NCI-H1694 treated with DMSO at 0.1 percent for 48 hours (cell line): ENCODE measurements at regions not wholly inside any gene's neighbourhood (a gene's known extent, or its start where the extent isn't known, plus 50 kb on each side); places are given as distances from the start of the nearest gene placed in this dataset.

ENCODE experiments used
- DNase-seq: peaks from one replicate; lab custom pipeline; 2025; lab: John Stamatoyannopoulos, UW

DNA sequence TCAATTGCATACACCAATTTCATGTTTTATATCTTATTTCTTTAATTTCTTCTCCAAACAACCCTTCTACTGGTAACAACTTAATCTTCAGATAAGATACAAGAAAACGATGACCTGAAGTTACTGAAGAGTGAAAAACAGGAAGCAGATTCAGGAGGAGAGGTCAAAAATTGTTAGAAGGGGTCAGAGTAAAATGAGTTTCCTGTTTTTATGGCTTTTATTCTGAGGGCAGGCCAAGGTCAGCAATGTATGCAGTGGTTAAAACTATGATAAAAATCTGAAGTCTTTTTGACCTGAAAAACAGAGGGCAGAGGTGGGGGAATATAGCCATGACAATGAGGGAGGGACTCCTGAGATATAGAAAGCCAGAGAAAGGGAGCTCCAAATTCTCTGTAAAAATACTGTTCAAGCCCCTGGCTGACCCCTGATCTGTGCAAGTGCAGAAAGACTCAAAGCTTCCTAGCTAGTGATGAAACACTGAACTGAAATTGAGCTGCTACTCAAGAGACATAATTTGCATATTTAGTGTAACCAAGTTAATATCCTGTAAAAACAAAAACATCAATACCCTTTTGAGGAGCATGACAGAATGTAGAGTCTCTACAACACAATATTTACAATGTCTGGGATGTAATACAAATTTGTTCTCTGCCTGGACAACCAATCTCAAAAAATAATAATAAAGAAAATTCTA is 514.3 kb upstream of the SEL1L start:
- no peak for DNase-seq

DNA sequence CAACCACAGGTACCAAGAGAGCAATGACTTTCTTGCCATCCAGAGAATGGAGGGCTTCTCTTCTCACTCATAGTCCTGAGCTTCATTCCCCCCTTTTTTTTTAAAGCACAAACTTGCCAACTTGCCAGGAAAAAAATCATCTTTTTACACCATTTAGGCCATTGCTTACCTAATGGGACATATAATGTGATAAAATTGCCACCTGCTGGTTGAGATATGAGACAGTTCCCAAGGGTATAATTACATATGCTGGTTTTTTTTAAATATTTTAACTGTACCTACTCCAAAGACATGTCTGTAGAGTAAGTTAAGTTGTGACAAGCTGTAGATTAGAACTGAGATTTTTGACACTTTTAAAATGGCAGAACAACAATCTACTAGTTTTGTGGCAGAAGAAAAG is 519.1 kb upstream of the SEL1L start:
- DNase-seq: no peak

DNA sequence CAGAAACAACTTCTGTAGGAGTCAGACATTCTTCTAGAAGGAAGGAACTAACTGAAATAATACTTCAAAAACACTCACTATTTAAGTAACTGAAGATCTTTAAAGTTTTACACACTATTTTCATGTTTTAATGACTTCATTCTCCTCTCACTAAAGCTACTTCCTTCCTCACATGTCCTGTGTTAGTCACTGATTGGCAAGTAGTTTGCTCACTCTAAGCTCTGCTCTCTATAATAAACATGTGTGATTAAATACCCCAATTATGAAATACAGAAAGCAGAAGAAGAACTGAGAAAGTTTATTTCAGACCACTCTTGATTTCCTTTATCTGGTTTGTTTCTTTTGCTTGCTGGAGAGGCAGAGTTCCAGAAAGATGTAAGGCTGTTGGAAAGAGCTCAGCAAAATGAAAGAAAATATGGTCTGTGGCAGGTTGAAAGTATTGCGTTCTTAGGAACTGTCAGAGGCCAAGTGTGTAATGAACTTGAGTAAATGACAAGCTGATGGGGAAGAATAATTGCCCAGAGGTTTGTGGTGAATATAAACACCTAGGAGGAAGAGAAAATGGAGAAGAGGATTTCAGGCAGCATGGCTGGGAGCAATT is 522.0 kb upstream of the SEL1L start:
- DNase-seq: no peak

DNA sequence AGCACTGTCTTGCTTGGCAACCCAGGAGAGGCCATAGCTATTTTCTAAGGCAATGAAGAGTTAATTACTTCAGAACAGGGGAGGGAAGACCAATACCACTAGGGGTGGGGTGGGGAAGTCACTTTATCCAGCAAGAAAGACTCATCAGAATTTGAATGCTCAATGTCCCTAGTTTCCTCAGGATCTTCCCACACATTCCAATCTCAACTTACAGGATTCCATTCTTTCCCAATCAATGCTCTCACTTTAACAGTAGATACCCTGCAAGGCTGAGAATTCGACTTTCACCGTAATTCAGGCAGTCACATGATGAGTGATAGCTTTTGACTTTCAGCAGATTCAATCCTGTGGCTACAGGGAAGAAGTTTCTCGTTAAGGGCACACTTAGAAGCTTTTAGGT is 526.6 kb upstream of the SEL1L start:
- DNase-seq: no peak

DNA sequence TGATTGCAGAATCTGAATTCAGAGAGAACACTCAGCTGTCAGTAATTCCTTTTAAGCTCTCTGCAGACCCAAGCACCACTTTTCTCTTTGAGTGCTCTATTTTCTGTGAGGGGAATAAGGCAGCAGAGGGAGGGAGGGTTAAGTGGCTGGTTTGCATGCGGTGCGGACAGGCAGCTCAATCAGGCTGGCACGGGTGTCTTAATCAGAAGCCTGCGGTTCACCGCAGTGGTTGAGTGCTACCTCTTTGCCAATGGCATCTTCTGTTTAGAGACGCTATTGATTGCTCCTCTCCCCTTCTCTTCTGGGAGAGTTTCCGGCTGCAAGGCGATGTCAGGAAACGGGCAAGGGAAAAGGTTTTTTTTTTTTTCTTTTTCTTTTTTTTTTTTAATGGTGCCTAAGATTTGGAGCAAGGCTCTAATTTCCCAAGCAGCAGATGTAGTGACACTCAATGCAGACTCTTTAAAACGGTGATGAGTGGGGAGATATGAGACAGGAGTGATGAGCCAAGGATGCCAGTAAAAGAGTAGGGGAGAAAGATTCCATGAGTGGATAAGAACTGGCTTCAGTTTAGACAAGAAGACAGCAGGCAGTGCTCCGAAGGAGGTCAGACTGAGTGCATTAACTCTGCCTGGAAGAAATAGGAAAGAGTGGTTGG is 533.7 kb upstream of the SEL1L start:
- DNase-seq: no peak

DNA sequence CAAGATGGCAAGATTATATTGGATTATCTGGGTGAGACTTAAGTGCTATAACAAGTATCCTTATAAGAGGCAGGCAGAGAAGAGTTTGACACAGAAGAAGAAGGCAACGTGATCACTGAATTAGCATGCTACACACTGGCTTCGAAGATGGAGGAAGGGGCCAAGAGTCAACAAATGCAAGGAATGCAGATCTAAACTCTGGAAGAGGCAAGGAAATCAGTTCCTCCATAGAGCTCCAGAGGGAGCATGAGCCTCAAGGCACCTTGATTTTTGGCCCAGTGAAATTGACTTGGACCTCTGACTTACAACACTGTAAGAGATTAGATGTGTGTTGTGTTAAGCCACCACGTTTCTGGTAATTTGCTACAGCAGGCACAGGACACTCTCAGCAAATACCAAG is 536.4 kb upstream of the SEL1L start:
- DNase-seq: no peak

DNA sequence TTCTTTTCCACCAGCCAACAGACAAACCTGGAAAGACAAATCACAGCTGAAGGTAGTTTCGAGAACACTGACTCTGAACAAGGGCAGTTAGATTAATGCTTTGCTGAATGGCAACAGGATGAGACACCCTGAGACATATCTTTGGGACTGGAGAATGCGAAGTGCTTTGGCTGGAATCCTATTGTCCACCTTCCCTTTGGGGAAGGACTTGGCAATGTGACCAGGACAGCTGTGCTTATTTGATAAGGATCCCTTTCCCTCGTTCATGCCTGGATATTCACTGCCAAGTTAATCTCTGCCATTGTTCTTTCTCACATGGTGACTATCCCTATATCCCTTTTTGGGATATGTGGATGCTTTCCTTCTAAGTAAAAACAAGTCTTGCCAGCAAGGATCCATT is 537.1 kb upstream of the SEL1L start:
- DNase-seq: no peak

DNA sequence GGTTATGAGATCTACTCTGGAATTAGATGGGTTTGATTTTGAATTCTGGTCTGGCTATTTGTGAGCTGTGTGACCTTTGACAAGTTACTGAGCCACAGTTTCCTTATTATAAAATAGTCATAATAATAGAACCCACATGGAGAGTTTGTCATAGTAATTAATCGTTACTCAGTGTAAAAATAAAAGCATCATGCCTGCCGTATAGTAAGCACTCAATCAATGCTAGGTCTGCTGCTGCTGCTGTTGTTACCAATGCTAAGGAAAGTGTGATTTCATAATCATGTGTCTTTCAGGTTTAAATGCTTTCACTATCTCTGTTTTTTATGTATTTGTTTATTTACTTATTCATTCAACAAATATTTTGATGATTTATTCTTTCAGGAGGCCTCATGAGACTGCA is 539.9 kb upstream of the SEL1L start:
- DNase-seq: no peak

DNA sequence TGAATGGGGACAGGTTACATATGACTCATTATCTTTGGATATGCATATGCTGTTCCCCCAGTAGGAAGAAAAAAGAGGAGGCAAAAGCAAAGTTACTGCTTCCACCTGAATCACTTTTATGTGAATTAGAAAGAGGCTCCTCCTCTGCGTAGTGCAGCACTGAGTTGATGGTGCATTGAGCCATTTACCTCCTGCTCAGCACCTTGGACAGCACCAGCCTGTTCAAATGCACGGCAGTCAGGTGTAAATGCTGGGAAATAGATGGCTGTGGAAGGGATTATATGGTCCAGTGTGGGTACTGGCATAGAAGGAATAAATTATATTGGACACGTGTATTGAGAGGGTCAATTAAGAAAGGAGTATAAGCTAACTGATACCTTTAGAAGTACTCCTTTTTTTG is 541.9 kb upstream of the SEL1L start:
- DNase-seq: no peak

DNA sequence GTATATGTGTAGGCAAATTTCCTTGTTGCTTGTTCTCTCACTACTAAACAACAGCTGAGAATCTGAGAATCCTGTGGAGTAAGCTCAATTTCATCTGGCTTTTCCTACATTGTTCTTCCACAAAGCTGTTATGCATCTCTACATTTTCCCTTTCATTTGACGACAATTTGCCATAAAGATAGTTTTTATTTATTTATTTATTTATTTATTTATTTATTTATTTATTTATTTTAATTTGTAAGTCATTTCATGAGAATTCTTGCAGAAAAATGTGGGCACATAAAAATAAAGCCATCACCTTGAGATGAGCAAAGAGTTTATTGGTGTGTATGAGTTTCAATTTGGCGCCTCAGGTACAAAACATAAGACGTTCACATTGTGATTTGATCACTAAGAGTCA is 545.9 kb upstream of the SEL1L start:
- DNase-seq: no peak

DNA sequence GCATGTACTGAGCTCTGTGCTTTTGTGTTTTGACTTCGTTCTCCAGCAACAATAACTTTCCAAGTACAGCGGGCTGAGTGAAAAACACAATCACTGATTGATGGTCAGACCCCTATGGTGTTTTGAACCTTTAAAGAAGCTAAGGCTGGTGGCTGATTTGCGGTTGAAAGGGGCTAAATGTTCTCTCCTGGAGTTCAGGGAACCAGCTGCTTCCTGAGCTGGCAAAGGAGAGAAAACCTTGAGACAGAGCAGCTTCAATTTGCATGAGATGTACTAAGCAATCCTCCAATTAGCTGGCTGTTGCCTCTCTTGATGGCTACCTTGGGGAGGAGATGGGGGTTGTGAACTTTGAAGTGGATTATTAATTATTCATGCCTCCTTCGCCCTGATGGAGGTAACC is 546.7 kb upstream of the SEL1L start:
- DNase-seq: no peak

DNA sequence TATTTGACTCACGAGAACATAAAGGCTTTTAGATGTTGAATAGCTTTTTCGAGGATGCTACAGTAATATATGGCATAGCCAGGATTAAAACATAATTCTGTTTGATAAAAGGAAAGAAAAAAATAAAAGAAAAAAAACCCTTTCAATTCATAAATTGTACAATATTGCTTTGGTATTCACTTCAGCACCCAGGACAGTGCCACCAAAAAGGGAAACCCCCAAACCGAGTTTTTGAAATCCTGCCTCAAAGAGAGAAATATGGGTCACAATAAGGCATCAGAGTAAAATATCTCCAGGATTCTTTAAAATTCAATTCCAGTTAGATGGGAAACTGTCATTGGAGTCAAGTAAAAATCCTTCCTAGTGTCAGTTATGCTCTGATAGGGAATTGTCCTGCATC is 551.2 kb upstream of the SEL1L start:
- DNase-seq: no peak

DNA sequence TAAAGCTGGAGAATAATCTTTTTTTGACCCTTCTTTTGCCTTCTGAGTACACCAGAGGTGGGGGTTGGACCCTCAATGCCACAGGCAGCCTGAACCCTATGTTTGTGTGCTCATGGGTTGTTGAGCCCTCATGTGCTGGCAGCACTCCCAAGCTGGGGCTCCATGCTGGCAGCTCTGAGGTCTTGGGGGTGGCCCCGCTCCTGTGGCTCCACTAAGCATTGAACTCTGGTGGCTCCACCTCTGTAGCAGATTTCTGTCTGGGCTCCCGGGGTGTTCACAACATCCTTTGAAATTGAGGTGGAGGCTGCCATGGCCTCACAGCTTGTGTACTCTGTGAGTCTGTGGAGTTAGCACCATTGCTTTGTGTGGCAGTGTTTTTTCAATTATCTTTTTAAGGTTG is 557.4 kb upstream of the SEL1L start:
- DNase-seq: no peak

DNA sequence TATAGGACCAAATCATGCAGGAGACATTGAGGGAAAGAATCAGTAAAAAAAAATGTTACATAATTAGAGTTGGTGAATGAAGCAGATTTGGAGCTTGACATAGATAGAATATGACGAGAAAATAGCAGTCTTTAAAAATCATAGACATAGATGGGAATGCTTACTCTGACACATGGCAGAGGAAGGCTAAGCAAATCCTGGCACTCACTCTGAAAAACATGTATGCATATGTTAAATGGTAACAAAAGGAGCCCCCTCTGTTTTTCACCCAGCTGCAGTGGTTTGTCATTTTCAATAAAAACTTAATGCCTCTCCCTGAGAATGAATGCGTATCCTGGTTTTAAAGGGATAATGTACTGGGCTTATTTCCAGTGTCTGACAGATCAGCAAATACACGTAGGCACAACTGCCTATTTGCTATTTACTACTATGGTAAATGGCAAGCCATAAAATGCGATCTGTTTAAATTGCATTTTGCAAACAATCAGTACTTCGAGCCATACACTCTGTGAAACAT is 561.2 kb upstream of the SEL1L start:
- peak; percentile 25 for DNase-seq

DNA sequence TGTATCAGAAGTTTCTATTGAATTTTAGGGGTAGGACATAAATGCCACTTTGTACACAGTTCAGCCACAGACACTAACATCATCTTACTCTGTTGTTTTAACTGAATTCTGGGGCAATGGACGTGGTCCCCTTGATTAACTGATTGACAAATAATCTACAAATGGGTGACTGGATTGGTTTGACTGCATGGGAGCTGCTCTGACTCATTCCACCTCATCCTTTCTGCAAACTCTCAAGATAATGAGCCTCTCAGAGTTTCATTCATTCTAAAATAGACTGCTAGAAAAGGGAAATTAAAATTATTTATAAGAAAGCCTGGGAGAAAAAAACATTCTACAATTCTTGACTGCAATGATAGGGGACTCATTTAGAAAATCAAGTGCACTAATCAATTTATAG is 570.4 kb upstream of the SEL1L start:
- no peak for DNase-seq

DNA sequence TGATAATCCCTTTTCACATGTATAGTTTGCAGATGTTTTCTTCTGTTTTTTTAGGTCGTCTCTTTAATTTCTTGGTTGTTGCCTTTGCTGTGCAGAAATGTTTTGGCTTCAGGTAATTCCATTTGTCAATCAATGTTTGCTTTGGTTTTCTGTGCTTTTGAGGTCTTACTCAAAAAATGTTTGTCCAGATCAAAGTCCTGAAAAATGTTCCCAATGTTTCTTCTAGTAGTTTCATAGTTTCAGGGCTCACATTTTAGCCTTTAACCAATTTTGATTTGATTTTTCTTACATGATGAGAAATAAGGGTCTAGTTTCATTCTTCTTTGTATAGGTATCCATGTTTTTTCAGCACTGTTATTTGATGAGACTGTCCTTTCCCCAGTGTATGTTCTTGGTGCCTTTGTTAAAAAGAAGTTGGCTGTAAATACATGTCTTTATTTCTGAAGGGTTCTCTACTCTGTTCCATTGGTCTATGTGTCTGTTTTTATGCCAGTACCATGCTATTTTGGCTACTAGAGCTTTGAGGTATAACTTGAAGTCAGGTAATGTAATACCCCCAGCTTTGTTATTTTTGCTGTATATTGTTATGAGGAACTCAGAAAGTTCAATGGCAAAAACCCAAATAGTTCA is 578.7 kb upstream of the SEL1L start:
- no peak for DNase-seq

DNA sequence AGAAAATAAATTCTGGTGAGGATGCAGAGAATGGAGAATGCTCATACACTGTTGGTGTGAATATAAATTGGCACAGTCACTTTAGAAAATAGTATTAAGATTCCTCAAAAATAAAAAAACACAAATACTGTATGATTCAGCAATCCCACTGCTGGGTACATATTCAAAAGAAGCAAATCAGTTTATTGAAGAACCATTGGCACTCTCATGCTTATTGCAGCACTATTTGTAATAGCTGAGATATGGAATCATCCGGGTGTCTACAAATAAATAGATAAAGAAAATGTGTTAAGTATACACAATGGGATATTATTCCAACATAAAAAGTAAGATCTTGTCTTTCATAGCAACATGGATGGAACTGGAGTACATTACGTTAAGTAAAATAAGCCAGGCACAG is 579.4 kb upstream of the SEL1L start:
- no peak for DNase-seq

DNA sequence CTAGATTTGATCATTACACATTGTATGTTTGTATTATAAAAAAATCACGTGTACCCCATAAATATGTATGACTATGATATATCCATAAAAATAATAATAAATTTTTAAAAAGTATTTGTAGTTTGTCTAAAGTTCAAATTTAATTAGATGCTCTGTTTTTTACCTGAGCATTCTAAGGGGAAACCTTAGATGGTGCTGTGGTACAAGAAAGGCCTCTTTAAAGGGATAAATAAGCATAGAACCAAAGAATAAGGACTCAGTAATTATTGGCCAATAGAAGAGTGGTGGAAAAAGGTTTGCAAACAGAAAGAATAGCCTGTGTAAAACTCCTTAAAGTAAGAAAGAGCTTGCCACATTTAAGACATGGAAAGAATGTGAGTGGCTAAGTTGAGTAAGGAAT is 580.1 kb upstream of the SEL1L start:
- no peak for DNase-seq

DNA sequence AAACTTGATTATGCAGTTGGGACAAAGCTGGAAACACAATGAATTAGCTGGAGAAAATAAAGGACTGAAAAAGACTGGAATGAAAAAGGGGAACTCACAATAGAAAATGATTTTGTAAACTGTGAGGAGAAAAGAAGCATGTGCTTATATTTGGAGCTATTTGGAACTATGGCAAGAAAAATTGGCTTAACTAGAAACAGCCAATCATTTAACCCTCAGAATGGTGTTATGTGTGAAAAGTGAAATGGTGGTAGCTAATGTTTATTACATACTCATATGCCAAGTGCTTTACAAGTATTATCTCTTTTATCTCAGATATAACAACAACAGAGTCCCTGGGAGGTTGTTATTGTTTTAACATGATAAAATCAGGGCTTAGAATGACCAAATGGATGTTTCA is 583.1 kb upstream of the SEL1L start:
- no peak for DNase-seq

DNA sequence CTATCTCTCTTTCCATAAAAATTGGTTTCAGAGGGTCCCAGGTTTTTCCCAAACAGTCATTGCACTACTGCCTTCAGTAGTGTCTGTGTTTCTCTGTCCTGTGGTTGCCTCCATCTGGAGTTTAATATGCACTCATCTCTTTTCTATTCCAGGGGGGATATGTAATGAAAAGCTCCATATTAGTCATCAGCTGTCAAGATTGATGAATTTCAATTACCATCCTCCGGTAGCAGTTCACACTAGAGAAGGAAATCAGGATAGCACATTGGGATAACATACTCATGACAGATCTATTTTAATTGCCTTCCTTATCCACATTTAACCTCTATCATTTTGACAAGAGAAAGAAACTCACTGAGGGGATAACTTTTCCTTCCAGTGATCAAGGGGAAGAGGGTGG is 589.0 kb upstream of the SEL1L start:
- DNase-seq: peak; percentile 12

DNA sequence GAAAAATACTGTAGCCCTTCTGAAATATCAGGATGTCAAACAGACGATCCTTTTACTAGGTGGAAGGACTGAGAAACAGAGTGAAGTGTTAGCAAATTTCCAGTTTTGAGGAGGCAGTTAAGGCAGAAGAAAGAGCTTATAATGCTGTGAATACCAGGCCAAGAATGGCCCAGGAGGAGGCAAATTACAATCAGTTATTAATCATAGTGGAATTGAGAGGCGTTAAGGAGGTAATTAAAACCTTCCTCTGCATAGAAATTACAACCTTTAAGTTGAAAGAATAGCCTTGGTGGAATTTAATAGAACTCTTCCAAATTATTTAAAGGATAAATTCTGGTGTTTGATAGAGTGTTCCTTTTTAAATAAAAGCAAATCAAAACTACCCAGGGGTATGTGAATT is 590.9 kb upstream of the SEL1L start:
- no peak for DNase-seq

DNA sequence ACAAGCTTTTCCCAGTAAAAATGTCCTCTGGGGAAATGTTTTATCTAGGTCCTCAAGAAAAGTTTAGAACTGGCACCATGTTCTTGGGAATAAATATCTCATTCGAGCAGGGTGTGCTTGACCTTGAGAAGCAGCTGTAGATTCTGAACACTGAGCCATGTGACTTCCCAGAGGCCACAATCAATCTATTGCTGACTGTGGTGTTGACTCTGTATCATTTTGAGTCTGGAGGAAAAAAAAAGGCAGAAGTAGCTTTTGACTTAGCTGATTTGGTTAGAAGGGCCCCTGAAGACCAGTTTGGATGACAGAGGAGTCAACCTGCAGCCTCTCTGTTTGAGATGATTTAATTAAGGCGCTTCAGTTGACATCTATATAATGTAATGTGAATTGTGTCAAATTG is 592.4 kb upstream of the SEL1L start:
- no peak for DNase-seq

DNA sequence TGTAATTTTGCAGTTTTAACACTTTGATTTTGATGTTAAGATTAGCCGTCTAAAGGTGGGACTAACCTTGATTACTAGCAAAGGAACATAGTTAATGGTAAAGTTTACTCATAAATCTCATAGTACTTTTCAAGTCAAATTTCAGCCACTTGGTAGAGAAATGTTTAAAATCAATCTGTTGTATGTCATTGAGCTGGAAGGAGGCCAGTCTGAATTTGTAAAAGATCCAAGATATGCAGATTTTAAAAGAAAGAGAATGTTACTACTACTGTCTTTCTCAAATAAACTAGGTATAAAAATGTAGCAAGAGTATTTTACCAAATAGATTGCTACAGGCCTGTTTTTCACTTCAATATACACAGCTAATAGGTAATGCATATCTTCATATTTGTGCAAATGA is 600.8 kb upstream of the SEL1L start:
- DNase-seq: no peak
